Immature natural killer cell (primary cell): ENCODE measurements at regions not wholly inside any gene's neighbourhood (a gene's known extent, or its start where the extent isn't known, plus 50 kb on each side); places are given as distances from the start of the nearest gene placed in this dataset.

Source experiments
- DNase-seq, 3 donors: peaks; one replicate each; pipeline ENCODE4 v3.0.0; 2022; ENCODE audit warnings: mixed read lengths in 1 of 3
- H3K27ac Mint-ChIP-seq, 6 donors: one replicate each; pipeline ENCODE4 v1.8.0; 2020; ENCODE audit warnings: mixed read lengths in 6 of 6, mild to moderate bottlenecking in 5 of 6, inconsistent platforms in 4 of 6, moderate library complexity in 3 of 6
- H3K27me3 Mint-ChIP-seq, 3 donors: one replicate each; pipeline ENCODE4 v1.8.0; 2020 to 2021; ENCODE audit warnings: low read depth in 3 of 3, mild to moderate bottlenecking in 3 of 3, mixed read lengths in 3 of 3, moderate library complexity in 3 of 3, inconsistent platforms in 1 of 3
- H3K36me3 Mint-ChIP-seq, 3 donors: one replicate each; pipeline ENCODE4 v1.8.0; 2020; ENCODE audit warnings: mixed read lengths in 3 of 3, inconsistent platforms in 2 of 3, mild to moderate bottlenecking in 2 of 3
- H3K4me1 Mint-ChIP-seq, 2 donors: one replicate each; pipeline ENCODE4 v1.8.0; 2020; ENCODE audit warnings: inconsistent platforms in 2 of 2, mild to moderate bottlenecking in 2 of 2, mixed read lengths in 2 of 2, moderate library complexity in 1 of 2
- H3K4me3 Mint-ChIP-seq, 5 donors: one replicate each; pipeline ENCODE4 v1.8.0; 2020; ENCODE audit warnings: mild to moderate bottlenecking in 5 of 5, mixed read lengths in 5 of 5, inconsistent platforms in 3 of 5, moderate library complexity in 3 of 5
- H3K9me3 Mint-ChIP-seq, 6 donors: one replicate each; pipeline ENCODE4 v1.8.0; 2020; ENCODE audit warnings: mild to moderate bottlenecking in 6 of 6, mixed read lengths in 6 of 6, inconsistent platforms in 4 of 6, moderate library complexity in 3 of 6

DNA sequence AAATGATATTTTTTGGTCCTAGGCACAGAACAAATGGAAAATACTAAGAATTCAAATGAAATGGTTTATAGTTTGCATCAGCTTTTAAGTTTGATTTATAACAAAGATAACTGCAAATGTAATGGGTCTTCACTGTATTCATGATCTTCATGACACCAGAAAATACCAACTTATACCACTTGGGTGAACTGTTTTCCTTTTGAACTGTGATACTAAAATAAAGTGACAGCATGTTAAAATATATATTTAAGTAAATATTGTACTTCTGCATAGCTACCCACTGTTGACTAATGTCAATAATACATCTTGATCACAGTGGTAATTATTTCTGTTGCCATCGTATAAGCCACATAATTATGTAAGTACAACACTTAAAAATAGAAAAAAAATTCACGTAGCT, 442.0 kb upstream of the ANKRD30A start:
- Mint-ChIP-seq H3K4me1 (no peaks in the 10 kb centered on the region), H3K27ac (no peak overlapping the region), H3K4me3 (no peak overlapping the region), H3K9me3 (peaks cover 0 to 19% (median 4%) of the 10 kb centered on the region in 6 donors), H3K27me3 (peaks cover 0 to 2% (median 0%) of the 10 kb centered on the region in 3 donors), H3K36me3 (no peaks in the 10 kb centered on the region)
- DNase-seq, result no peak

DNA sequence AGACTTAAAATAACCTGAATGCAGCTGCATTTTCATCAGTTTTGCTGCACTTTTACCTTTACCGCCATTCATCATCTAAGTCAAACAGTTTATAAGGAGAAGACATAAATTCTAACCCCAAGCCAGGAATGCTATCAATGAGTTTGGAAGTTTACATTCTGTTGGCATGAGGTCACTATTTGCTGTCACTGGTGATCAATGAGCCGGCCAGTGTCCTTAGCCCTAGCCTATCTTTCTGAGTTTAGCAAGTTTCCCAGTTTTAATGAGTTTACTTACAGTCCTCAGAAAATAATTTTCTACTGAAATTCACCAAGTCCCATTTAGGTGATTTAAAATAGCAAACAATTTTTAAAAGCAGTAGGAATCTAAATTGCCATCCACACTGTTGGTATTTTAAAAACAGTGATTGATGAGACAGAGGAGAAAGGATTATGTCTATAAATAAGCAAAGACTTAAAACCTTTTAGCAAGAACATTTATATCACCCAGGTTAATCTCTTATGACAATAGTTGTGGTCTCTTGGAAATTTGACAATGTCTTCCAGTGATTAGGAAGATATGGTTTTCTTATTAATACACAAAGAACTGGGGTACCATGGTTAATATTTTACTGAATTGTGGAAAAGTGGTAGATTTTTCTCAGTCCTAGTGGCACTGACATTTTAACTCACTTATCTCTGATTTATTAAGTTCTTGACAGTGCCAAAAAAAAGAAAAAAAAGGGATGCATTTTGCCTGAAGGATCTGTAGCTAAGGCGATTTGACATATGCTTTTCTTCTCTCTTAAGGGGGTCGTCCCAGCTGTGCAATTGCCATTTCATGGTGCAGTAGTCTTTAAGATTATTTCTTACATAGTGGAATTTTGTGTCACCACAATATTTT, 443.4 kb upstream of the ANKRD30A start:
- Mint-ChIP-seq H3K4me3 (no peak overlapping the region), H3K27ac (no peak overlapping the region), H3K4me1 (no peaks in the 10 kb centered on the region), H3K36me3 (no peaks in the 10 kb centered on the region), H3K9me3 (peaks cover 0 to 16% (median 1%) of the 10 kb centered on the region in 6 donors), H3K27me3 (no peaks in the 10 kb centered on the region)
- DNase-seq, result no peak

DNA sequence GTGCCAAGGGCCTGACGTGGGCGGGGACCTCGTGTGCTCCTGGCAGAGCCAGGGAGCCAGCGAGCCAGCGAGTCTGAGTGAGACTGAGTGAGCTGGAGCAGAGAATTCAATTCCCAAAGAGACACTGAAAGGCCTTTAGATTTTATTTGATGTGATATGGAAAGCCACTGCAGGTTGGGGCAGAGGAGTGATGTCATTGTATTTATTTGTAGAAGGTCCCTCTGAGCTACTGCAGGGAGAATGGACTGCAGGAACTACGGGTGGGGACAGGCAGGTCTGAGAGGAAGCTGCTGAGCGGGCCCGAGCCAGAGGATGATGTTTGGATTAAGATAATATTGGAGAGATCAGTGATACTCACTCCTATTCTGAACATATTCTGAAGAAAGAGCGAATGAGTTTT, 445.8 kb upstream of the ANKRD30A start:
- peaks cover 0 to 13% (median 4%) of the 10 kb centered on the region in 6 donors for H3K9me3 Mint-ChIP-seq
- no peaks in the 10 kb centered on the region for H3K27me3 Mint-ChIP-seq
- no peaks in the 10 kb centered on the region for H3K4me1 Mint-ChIP-seq
- H3K4me3 Mint-ChIP-seq, result no peak overlapping the region
- H3K36me3 Mint-ChIP-seq, result peaks cover 0 to 3% (median 0%) of the 10 kb centered on the region in 3 donors
- no peak for DNase-seq
- H3K27ac Mint-ChIP-seq, result no peak overlapping the region

DNA sequence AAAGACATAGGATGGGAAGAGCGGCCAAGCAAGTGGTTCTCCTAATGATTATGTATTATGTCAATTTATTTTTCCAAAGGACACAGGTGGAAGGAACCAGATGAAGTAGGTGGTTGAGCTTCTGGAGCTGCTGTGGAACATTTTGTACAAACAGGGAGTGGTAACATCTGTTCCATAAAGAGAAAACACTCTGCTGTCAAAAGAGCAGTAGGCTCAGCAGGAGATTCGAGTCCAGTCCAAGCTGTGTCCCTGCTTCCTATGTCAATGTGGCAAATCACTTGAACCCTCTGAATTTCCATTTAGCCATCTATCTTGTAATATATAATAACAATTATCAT, 448.0 kb upstream of the ANKRD30A start:
- DNase-seq, result no peak
- Mint-ChIP-seq H3K4me3 (no peak overlapping the region), H3K9me3 (peaks cover 0 to 13% (median 3%) of the 10 kb centered on the region in 6 donors), H3K4me1 (no peaks in the 10 kb centered on the region), H3K27ac (no peak overlapping the region), H3K36me3 (peaks cover 0 to 3% (median 0%) of the 10 kb centered on the region in 3 donors), H3K27me3 (no peaks in the 10 kb centered on the region)

DNA sequence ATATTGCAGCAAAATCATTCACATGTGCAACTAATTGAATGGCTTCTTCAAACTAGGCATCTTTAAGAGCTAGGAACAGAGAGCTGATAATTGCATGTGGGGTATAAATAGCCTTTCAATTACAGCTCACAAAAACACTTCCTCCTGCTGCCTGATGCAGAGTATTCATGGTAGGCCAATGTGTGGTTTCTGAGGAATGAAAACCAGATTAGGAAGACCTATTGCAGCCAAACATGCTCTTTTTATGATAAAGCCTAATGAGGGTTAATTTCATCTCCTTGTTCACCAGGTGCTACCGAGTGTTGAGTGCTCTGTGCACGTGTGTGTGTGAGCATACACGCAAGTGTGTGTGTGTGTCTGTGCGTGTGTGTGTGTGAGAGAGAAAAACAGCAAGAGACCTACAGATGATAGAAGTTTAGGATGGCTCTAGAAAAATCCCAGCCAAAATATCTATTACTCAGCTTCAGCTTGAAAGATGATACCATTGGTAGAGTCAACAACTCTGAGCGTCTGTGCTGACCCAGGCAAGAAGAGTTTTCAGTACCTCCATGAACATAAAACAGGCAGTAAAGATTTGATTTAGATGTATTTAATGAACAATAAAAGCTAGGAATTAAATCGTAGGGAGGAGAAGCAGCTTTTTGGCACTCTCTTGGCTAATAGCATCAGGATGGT, 448.5 kb upstream of the ANKRD30A start:
- Mint-ChIP-seq H3K9me3 (peaks cover 0 to 14% (median 3%) of the 10 kb centered on the region in 6 donors), H3K4me3 (no peak overlapping the region), H3K4me1 (no peaks in the 10 kb centered on the region), H3K27ac (no peak overlapping the region), H3K27me3 (no peaks in the 10 kb centered on the region), H3K36me3 (peaks cover 0 to 3% (median 0%) of the 10 kb centered on the region in 3 donors)
- DNase-seq, result no peak

DNA sequence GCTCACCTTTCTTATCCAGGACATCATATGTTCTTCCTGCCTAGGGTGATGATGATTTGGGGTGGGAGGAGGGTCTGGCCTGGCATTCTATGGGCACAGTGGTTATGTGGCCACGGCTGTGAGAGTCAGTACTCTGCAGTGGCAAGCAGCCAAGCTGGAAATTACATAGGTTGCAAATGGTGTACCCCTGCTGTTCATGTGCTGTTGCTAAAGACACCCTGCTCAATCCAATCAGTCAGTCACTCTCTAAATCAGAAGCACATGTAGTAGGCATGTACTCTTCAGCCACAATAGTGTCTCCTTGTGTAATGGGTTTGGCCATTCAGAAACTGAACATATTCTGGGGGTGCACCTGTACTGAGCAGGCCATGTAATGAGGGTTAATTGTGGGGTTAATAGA, 449.1 kb upstream of the ANKRD30A start:
- Mint-ChIP-seq H3K27me3 (no peaks in the 10 kb centered on the region), H3K27ac (no peak overlapping the region), H3K4me1 (no peaks in the 10 kb centered on the region), H3K4me3 (no peak overlapping the region), H3K9me3 (peaks cover 0 to 16% (median 3%) of the 10 kb centered on the region in 6 donors), H3K36me3 (peaks cover 0 to 3% (median 0%) of the 10 kb centered on the region in 3 donors)
- DNase-seq, result no peak

DNA sequence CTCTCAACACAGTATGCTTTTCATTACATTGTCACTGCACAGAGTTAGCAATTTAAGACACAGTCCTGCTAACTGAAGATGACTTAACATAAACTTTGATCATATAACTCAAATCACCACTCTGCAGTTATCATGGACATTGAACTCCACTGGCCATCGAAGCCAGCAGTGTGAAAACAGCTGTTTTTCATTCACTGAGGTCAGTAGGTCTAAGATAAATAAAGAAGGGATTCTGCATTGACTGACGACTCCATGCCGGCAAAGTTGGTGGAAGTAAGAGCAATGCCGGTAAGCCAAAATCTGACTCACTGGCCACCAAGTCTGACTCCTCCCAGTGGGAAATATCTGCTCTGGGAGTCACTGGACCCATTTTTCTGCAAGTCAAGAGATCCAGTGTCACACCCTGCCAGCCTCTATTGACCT, 449.9 kb upstream of the ANKRD30A start:
- peaks cover 0 to 16% (median 4%) of the 10 kb centered on the region in 6 donors for H3K9me3 Mint-ChIP-seq
- H3K27me3 Mint-ChIP-seq, result peaks cover 0 to 2% (median 0%) of the 10 kb centered on the region in 3 donors
- H3K27ac Mint-ChIP-seq, result no peak overlapping the region

DNA sequence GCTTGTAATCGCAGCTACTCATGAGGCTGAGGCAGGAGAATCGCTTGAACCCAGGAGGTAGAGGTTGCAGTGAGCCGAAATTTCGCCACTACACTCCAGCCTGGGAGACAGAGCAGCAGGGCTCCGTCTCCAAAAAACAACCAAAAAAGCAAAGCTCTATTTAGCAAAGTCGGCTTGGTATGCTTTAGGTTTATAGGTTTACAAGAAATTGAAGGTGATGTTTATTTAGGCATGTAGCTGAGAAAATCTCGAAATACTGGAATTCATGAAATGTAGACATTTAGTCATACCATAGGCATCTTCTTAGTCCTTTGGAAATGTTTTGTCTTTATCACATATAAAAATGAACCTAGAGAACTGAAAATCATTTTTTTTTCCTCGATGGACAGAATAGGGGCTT, 453.8 kb upstream of the ANKRD30A start:
- H3K9me3 Mint-ChIP-seq, result peaks cover 0 to 7% (median 4%) of the 10 kb centered on the region in 6 donors
- DNase-seq, result no peak
- H3K36me3 Mint-ChIP-seq, result peaks cover 0 to 4% (median 3%) of the 10 kb centered on the region in 3 donors
- H3K4me3 Mint-ChIP-seq, result no peak overlapping the region
- H3K27me3 Mint-ChIP-seq, result peaks cover 0 to 2% (median 0%) of the 10 kb centered on the region in 3 donors
- no peak overlapping the region for H3K27ac Mint-ChIP-seq
- H3K4me1 Mint-ChIP-seq, result no peaks in the 10 kb centered on the region

More for the DNA sequence above, 449.9 kb upstream of the ANKRD30A start:
- no peak for DNase-seq
- Mint-ChIP-seq H3K36me3 (peaks cover 0 to 3% (median 0%) of the 10 kb centered on the region in 3 donors), H3K4me1 (no peaks in the 10 kb centered on the region), H3K4me3 (no peak overlapping the region)

DNA sequence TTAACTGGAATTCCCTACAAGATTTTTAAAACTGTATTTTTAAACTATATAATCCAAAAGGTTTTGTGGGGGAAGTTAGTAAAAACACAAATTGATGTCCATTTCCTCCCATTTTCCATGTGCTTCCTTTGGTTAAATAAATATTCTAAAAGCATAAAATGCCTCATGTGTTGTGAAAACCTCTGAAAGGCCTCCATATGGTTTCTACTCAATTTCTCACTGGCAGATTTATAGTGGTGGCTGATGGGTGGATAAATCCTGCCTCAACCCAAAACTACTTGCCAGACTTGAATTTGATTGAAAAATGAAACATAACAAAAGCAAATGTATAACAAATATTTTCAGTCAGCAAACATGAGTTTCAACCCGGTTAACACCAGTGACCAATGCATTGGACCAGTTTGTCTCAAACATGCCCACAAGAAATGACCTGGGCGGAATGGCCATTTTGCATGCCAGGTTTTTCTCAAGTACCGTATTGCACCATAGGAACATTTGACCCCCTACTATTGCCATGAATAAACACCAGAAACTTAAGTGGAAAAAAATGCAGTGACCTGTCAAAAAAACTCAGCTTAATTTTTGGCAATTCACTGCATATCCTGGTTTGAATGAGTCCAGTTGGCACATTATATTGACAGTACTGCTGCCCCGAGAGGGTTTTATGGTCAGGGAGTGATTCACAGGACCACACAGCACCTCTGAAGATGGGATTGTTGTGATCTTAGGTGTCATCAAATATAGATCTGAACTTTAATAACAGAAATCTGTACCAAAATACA, 454.6 kb upstream of the ANKRD30A start:
- Mint-ChIP-seq H3K4me1 (no peaks in the 10 kb centered on the region), H3K9me3 (peaks cover 0 to 7% (median 4%) of the 10 kb centered on the region in 6 donors), H3K36me3 (peaks cover 0 to 4% (median 3%) of the 10 kb centered on the region in 3 donors), H3K27me3 (peaks cover 0 to 2% (median 0%) of the 10 kb centered on the region in 3 donors), H3K27ac (no peak overlapping the region), H3K4me3 (no peak overlapping the region)
- no peak for DNase-seq

DNA sequence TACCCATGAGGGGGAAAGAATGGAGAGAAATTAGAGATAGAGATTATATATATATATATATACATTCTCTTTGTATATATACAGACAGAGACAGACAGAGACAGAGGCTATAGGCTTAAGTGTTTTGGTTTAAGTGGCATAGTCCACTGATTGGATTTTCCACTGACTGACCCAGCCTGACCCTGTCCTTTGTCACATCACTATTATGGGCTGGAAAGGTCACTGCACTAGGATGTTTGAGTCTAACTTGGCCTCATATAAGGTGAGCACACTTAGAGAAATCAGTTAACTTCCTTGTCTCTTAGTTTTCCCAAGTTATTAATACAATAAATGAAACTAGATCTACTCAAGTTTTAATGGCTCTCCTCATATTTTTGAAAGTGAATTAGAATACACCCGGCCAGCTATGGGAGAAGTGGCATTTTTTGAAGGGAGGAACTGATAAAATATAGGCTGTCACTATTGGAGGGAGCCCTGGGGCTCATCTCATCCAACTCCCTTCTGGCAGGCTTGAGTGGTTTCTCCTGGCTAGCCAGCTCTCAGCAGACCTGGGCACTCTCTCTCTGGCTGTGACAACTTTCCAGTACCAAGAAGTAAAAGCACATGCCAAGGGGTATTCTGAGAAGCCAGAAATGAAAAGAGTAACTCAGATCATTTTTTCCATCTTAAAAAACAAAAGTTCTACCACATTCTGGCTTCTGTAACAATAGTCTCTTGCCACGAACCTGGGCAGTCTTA, 455.6 kb upstream of the ANKRD30A start:
- Mint-ChIP-seq H3K4me1 (no peaks in the 10 kb centered on the region), H3K27me3 (peaks cover 0 to 2% (median 0%) of the 10 kb centered on the region in 3 donors), H3K36me3 (peaks cover 0 to 4% (median 0%) of the 10 kb centered on the region in 3 donors), H3K27ac (no peak overlapping the region), H3K4me3 (no peak overlapping the region), H3K9me3 (peaks cover 0 to 7% (median 1%) of the 10 kb centered on the region in 6 donors)
- DNase-seq, result no peak

DNA sequence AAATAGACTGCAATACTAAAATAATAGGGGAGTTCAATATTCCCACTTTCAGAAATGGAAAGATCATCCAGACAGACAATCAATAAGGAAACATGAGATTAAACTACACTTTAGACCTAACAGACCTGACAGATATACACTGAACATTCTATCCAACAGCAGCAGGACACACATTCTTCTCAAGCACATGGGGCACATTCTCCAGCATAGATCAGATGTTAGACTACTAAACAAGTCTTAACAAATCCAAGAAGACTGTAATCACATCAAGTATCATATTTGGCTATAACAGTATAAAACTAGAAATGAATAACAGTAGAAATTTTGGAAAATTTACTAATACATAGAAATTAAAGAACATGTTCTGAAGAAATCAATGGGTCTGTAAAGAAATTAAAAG, 458.9 kb upstream of the ANKRD30A start:
- Mint-ChIP-seq H3K27me3 (peaks cover 0 to 2% (median 2%) of the 10 kb centered on the region in 3 donors), H3K9me3 (peaks cover 0 to 14% (median 3%) of the 10 kb centered on the region in 6 donors), H3K36me3 (peaks cover 0 to 4% (median 0%) of the 10 kb centered on the region in 3 donors), H3K4me1 (no peaks in the 10 kb centered on the region), H3K4me3 (no peak overlapping the region), H3K27ac (no peak overlapping the region)
- no peak for DNase-seq

DNA sequence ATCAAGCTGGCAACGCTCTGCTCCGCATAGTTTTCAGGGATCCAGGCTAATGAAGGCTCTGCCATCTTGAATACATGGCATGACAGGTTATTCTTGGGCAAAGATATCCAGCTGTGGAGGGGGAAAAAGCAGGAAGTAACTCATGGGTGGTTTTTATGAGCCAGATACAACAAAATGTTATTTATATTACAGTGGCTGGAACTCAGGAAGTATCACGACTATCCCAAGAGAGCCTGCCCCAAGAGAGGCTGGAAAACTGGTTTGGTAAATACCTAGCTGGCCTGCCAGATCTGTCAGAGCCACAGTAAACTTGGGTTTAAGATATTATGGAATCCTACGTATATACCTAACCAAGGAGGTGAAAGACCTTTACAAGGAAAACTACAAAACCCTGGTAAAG, 462.8 kb upstream of the ANKRD30A start:
- peaks cover 0 to 2% (median 0%) of the 10 kb centered on the region in 3 donors for H3K27me3 Mint-ChIP-seq
- DNase-seq, result no peak
- peaks cover 0 to 24% (median 3%) of the 10 kb centered on the region in 6 donors for H3K9me3 Mint-ChIP-seq
- no peaks in the 10 kb centered on the region for H3K36me3 Mint-ChIP-seq
- H3K4me1 Mint-ChIP-seq, result no peaks in the 10 kb centered on the region
- no peak overlapping the region for H3K27ac Mint-ChIP-seq
- H3K4me3 Mint-ChIP-seq, result no peak overlapping the region

DNA sequence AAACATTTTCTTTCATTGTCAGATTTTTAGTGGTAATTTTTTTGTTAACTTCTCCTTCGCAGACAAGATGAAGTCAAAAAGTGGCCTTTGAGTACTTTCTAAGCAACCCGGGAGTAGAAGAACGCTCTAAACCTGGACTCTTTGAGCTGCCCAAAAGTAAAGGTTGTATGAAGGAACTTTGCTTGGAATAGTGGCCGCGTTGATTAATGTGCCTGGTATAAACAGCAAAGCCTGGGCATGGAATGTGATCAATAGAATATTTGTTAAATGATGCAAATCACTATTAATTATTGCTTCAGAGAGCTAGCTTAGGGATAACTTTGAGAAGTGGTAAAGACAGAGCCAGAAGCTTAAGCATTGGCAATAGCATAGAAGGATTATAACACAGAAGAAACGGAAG, 475.1 kb upstream of the ANKRD30A start:
- H3K9me3 Mint-ChIP-seq, result peaks cover 0 to 15% (median 6%) of the 10 kb centered on the region in 6 donors
- H3K4me3 Mint-ChIP-seq, result no peak overlapping the region
- no peaks in the 10 kb centered on the region for H3K4me1 Mint-ChIP-seq
- H3K27ac Mint-ChIP-seq, result no peak overlapping the region
- no peak for DNase-seq
- no peaks in the 10 kb centered on the region for H3K27me3 Mint-ChIP-seq
- H3K36me3 Mint-ChIP-seq, result no peaks in the 10 kb centered on the region
